ENCODE measurements at regions not wholly inside any gene's neighbourhood (a gene's known extent, or its start where the extent isn't known, plus 50 kb on each side); places are given as distances from the start of the nearest gene placed in this dataset.
"Not testable (repeated sequence)": the region's sequence is repeated elsewhere in the genome, so short reads cannot be mapped to it uniquely, and the experiment has no call there.

DNA sequence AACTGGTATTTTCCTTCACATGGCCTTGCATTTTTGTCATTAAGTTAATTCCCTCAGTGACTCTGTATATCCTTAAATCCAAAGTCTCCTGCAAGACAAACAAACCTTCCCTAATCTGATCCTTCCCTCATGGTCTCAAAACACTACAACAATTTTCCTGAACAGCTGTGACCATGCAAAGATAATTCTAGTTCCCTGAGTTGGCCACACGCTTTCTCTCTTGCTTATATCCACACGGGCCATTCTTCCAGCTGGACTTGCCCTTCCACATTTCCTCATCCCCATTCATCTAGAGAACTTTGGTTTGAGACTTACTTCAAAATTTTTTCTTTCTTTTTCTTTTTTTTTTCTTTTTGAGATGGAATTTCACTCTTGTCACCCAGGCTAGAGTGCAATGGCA lies 1590.7 kb downstream of the STIM2 start:
- no peak overlapping the region for H3K27ac ChIP-seq
- H3K9me3 ChIP-seq: peaks cover 0 to 6% (median 0%) of the 10 kb centered on the region in 4 donors
- H3K27me3 ChIP-seq: no peaks in the 10 kb centered on the region
- no peak for DNase-seq
- no peak for TF ChIP-seq POLR2A (IDR thresholded peaks at IDR 0.05)
- TF ChIP-seq, protein P1, sequence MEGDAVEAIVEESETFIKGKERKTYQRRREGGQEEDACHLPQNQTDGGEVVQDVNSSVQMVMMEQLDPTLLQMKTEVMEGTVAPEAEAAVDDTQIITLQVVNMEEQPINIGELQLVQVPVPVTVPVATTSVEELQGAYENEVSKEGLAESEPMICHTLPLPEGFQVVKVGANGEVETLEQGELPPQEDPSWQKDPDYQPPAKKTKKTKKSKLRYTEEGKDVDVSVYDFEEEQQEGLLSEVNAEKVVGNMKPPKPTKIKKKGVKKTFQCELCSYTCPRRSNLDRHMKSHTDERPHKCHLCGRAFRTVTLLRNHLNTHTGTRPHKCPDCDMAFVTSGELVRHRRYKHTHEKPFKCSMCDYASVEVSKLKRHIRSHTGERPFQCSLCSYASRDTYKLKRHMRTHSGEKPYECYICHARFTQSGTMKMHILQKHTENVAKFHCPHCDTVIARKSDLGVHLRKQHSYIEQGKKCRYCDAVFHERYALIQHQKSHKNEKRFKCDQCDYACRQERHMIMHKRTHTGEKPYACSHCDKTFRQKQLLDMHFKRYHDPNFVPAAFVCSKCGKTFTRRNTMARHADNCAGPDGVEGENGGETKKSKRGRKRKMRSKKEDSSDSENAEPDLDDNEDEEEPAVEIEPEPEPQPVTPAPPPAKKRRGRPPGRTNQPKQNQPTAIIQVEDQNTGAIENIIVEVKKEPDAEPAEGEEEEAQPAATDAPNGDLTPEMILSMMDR (IDR thresholded peaks at IDR 0.05): no peak
- no peaks in the 10 kb centered on the region for H3K36me3 ChIP-seq
- no peaks in the 10 kb centered on the region for H3K4me1 ChIP-seq
- no peak overlapping the region for H3K4me3 ChIP-seq

DNA sequence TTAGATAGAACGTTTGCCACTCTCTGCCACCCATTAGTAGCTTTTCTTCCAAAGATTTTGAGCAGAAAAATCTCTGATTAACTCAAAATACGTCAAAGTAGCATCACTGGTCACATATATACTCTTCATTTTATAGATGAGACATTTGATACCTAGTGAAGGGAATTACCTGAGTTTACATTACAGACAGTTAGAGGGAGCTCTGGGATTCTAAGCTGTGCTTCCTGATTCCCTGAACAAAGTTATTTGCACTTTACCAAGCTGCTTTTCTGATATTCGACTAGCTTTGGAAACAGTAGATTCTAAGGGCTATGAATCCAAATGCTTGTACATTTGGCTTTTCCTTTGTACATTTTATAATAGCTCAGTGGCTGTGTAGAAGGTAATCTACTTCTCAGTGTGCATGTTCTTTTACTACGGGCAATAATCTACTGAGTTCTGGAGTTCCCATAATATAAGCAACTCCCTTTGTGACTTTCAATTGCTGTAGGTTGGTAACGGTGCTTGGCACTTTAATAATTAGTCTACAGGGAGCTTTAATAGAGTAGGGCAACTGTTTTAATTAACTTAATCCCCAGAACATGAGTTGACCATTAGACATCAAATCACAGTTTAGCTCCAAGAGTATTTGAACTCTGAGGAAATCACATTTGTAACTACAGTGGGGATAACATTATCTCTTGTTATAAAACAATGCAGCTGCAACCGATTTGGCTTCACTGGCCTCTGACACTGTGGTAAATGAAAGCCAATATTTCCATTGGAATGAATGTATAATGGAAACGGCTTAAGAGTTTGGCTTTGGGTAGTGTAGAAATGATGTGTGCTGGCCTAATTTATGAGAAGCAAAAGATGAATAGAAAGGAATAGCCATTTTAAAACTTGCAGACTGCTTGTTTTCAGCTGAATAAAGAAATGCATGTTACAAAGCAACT lies 1602.4 kb downstream of the STIM2 start:
- no peak for DNase-seq
- H3K4me1 ChIP-seq: no peaks in the 10 kb centered on the region
- no peaks in the 10 kb centered on the region for H3K27me3 ChIP-seq
- H3K9me3 ChIP-seq: no peaks in the 10 kb centered on the region
- TF ChIP-seq, protein P1 (IDR thresholded peaks at IDR 0.05): no peak
- TF ChIP-seq POLR2A (IDR thresholded peaks at IDR 0.05): no peak
- no peak overlapping the region for H3K4me3 ChIP-seq
- no peaks in the 10 kb centered on the region for H3K36me3 ChIP-seq
- no peak overlapping the region for H3K27ac ChIP-seq

DNA sequence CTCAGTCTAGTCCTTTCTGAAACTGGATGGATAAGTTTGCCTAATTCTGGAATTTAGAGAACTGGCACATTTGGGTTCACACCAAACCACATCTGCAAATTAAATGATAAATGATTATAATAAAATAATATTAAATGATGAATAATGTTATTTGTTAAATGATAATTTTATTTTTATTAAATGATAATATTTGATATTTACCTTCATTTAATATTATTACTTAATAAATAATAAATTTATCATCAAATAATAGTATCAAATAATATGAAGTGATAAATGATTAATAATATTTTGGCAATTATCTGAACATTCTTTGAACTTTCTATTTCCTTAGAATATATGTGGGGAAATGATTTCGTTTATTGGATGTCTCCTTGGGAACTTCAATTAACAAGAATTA lies 1604.2 kb downstream of the STIM2 start:
- Histone ChIP-seq H3K4me3 (no peak overlapping the region), H3K4me1 (no peaks in the 10 kb centered on the region), H3K27ac (no peak overlapping the region), H3K36me3 (no peaks in the 10 kb centered on the region), H3K27me3 (no peaks in the 10 kb centered on the region), H3K9me3 (no peaks in the 10 kb centered on the region)
- TF ChIP-seq POLR2A (IDR thresholded peaks at IDR 0.05): no peak
- TF ChIP-seq, protein P1 (IDR thresholded peaks at IDR 0.05): no peak
- DNase-seq: no peak

DNA sequence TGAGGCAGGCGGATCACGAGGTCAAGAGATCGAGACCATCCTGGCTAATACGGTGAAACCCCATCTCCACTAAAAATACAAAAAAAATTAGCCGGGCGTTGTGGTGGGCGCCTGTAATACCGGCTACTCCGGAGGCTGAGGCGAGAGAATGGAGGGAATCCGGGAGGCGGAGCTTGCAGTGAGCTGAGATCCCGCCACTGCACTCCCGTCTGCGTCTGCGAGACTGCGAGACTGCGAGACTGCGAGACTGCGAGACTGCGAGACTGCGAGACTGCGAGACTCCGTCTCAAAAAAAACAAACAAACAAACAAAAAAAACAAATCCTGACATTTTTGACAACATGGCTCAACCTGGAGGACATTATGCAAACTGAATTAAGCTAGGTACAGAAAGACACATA lies 1606.2 kb downstream of the STIM2 start:
- not testable (repeated sequence) for H3K27ac ChIP-seq, H3K9me3 ChIP-seq, H3K27me3 ChIP-seq

DNA sequence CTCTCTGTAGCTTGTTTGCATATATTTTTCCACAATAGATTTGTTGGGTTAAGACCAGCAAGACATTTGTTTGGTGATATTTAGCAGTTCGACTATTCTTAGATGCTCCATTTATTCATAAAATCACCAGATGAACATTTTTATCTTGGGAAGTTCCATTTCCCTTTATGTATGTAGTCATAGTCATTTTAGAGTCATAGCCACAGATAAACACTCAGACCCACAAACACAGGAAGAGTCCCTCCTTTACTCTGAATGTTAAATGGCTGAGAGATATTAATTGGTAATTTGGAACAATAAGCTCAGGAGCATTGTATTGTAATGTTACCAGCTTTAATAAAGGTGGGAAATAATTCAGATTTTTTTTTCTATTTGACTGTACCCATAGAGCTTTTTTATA lies 1608.7 kb downstream of the STIM2 start:
- no peak overlapping the region for H3K4me3 ChIP-seq
- H3K27me3 ChIP-seq: no peaks in the 10 kb centered on the region
- H3K9me3 ChIP-seq: no peaks in the 10 kb centered on the region
- TF ChIP-seq POLR2A (IDR thresholded peaks at IDR 0.05): no peak
- TF ChIP-seq, protein P1 (IDR thresholded peaks at IDR 0.05): no peak
- DNase-seq: no peak
- H3K4me1 ChIP-seq: no peaks in the 10 kb centered on the region
- no peak overlapping the region for H3K27ac ChIP-seq
- no peaks in the 10 kb centered on the region for H3K36me3 ChIP-seq

More for the DNA sequence above, 1606.2 kb downstream of the STIM2 start:
- H3K4me1 ChIP-seq, H3K36me3 ChIP-seq, DNase-seq, H3K4me3 ChIP-seq: not testable (repeated sequence)

DNA sequence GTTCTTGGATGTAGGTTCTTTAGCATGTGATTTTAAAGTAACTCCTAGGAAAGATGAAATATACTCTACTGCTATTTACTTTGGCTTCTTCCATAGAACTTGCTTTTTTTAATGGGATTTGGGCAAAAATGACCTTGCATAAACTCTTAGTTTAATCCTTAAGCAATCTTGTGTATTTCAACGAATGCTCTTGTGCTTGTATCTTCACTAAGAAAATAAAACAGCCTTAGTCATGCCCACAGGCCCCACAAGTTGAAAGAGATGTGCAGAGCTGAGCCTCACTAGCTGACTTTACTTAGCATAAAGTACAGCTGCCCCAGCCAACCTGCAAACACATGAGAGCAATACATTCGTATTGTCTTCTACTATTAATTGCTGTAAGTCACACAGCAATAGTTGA lies 1609.2 kb downstream of the STIM2 start:
- Histone ChIP-seq H3K36me3 (no peaks in the 10 kb centered on the region), H3K27ac (no peak overlapping the region), H3K9me3 (no peaks in the 10 kb centered on the region), H3K4me3 (no peak overlapping the region), H3K27me3 (no peaks in the 10 kb centered on the region), H3K4me1 (no peaks in the 10 kb centered on the region)
- no peak for DNase-seq
- no peak for TF ChIP-seq POLR2A (IDR thresholded peaks at IDR 0.05)
- TF ChIP-seq, protein P1 (IDR thresholded peaks at IDR 0.05): no peak
